ENCODE measurements at regions not wholly inside any gene's neighbourhood (a gene's known extent, or its start where the extent isn't known, plus 50 kb on each side); places are given as distances from the start of the nearest gene placed in this dataset.

GRCh38 chr2:53544871-53545558 is 222.6 kb upstream of the CHAC2 start:
- TF ChIP-seq POLR2AphosphoS5 (IDR thresholded peaks at IDR 0.05; ENCODE audit: low read depth, low read length) (no peak), POLR2A (IDR thresholded peaks at IDR 0.05; ENCODE audit: low read depth, low read length) (no peak)

Measured in GM12891 (cell line).